PC-9 (cell line): ENCODE measurements at regions not wholly inside any gene's neighbourhood (a gene's known extent, or its start where the extent isn't known, plus 50 kb on each side); places are given as distances from the start of the nearest gene placed in this dataset.

Source experiments
- BruUV-seq: library from RNA; stranded (reverse); fragments of 400-500 nt; replicated peaks from 2 replicates; lab custom pipeline; 2021; lab: Mats Ljungman, UMichigan
- CTCF ChIA-PET: fragments of 300-600 bp; sonication (Branson Sonifier 250); formaldehyde crosslinking; loops from one replicate; lab custom pipeline; 2022; ENCODE audit warnings: antibody characterized with exemption; lab: Charles Lee
- POLR2A ChIA-PET: fragments of 300-600 bp; sonication (Branson Sonifier 250); formaldehyde crosslinking; loops from one replicate; lab custom pipeline; 2022; ENCODE audit warnings: antibody characterized with exemption; ENCODE audit not compliant: unreplicated experiment; lab: Charles Lee
- DNase-seq, 2 experiments: peaks; one replicate each; pipeline versions ENCODE4 v3.0.0 to v3.0.0-alpha.2; 2015 to 2022; ENCODE audit warnings: mixed read lengths in 1 of 2
- H2AFZ ChIP-seq: fragments of 200-600 bp; sonication (generic); 2 replicates; pipeline ENCODE4 v1.8.1; 2017; ENCODE audit warnings: antibody characterized with exemption
- H3F3A ChIP-seq: fragments of 200-600 bp; sonication (generic); 2 replicates; pipeline ENCODE4 v1.8.1; 2017; ENCODE audit warnings: antibody characterized with exemption, mild to moderate bottlenecking, low read depth; ENCODE audit not compliant: insufficient read depth
- H3K27ac ChIP-seq: fragments of 200-600 bp; sonication (generic); 2 replicates; pipeline ENCODE4 v1.6.1; 2016; ENCODE audit warnings: mixed run types
- H3K27me3 ChIP-seq: fragments of 200-600 bp; sonication (generic); 2 replicates; pipeline ENCODE4 v1.6.1; 2016; ENCODE audit warnings: low read depth, mixed run types; ENCODE audit not compliant: insufficient read depth
- H3K36me3 ChIP-seq: fragments of 200-600 bp; sonication (generic); 2 replicates; pipeline ENCODE4 v1.6.1; 2016; ENCODE audit warnings: low read depth, mixed run types
- H3K4me1 ChIP-seq: fragments of 200-600 bp; sonication (generic); replicated peaks from 2 replicates; pipeline ENCODE4 v1.6.1; 2016; ENCODE audit warnings: mixed run types; ENCODE audit not compliant: insufficient read depth
- H3K4me2 ChIP-seq: fragments of 200-600 bp; sonication (generic); 2 replicates; pipeline ENCODE4 v1.6.1; 2017; ENCODE audit warnings: mixed run types
- H3K4me3 ChIP-seq: fragments of 200-600 bp; sonication (generic); 2 replicates; pipeline ENCODE4 v1.6.1; 2016; ENCODE audit warnings: mixed run types
- H3K79me2 ChIP-seq: fragments of 200-600 bp; sonication (generic); 2 replicates; pipeline ENCODE4 v1.6.1; 2017; ENCODE audit warnings: low read depth, mixed run types
- H3K9me2 ChIP-seq: fragments of 200-600 bp; sonication (generic); 2 replicates; pipeline ENCODE4 v1.8.1; 2017; ENCODE audit warnings: mild to moderate bottlenecking; ENCODE audit not compliant: insufficient read depth
- H3K9me3 ChIP-seq: fragments of 200-600 bp; sonication (generic); 2 replicates; pipeline ENCODE4 v1.8.1; 2016; ENCODE audit warnings: low read depth; ENCODE audit not compliant: insufficient read depth
- H4K20me1 ChIP-seq: fragments of 200-600 bp; sonication (generic); 2 replicates; pipeline ENCODE4 v1.8.1; 2017; ENCODE audit not compliant: insufficient read depth
- EZH2 ChIP-seq: fragments of 200-600 bp; sonication (generic); IDR thresholded peaks from 2 replicates; pipeline ENCODE4 v1.8.0; 2017; ENCODE audit warnings: antibody characterized with exemption, low read depth
- intact Hi-C: fragments of 100-400 bp; cut with micrococcal nuclease; formaldehyde crosslinking; loops from one replicate; pipeline ENCODE4 v1.10.0; 2022; ENCODE audit not compliant: unreplicated experiment
- TF ChIP-seq, protein P1 (sequence below): fragments of 200-600 bp; sonication (generic); conservative IDR thresholded peaks from 2 replicates; pipeline ENCODE4 v1.6.1; 2017; ENCODE audit warnings: mixed run types, antibody characterized with exemption, mild to moderate bottlenecking, moderate library complexity

DNA sequence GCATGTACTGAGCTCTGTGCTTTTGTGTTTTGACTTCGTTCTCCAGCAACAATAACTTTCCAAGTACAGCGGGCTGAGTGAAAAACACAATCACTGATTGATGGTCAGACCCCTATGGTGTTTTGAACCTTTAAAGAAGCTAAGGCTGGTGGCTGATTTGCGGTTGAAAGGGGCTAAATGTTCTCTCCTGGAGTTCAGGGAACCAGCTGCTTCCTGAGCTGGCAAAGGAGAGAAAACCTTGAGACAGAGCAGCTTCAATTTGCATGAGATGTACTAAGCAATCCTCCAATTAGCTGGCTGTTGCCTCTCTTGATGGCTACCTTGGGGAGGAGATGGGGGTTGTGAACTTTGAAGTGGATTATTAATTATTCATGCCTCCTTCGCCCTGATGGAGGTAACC is 546.7 kb upstream of the SEL1L start:
- CTCF ChIA-PET, result no interaction called here
- TF ChIP-seq, protein P1, sequence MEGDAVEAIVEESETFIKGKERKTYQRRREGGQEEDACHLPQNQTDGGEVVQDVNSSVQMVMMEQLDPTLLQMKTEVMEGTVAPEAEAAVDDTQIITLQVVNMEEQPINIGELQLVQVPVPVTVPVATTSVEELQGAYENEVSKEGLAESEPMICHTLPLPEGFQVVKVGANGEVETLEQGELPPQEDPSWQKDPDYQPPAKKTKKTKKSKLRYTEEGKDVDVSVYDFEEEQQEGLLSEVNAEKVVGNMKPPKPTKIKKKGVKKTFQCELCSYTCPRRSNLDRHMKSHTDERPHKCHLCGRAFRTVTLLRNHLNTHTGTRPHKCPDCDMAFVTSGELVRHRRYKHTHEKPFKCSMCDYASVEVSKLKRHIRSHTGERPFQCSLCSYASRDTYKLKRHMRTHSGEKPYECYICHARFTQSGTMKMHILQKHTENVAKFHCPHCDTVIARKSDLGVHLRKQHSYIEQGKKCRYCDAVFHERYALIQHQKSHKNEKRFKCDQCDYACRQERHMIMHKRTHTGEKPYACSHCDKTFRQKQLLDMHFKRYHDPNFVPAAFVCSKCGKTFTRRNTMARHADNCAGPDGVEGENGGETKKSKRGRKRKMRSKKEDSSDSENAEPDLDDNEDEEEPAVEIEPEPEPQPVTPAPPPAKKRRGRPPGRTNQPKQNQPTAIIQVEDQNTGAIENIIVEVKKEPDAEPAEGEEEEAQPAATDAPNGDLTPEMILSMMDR, result no peak
- TF ChIP-seq EZH2, result no peak
- intact Hi-C loops, result no loop called here

DNA sequence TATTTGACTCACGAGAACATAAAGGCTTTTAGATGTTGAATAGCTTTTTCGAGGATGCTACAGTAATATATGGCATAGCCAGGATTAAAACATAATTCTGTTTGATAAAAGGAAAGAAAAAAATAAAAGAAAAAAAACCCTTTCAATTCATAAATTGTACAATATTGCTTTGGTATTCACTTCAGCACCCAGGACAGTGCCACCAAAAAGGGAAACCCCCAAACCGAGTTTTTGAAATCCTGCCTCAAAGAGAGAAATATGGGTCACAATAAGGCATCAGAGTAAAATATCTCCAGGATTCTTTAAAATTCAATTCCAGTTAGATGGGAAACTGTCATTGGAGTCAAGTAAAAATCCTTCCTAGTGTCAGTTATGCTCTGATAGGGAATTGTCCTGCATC is 551.2 kb upstream of the SEL1L start:
- Histone ChIP-seq H3K4me2 (no peak overlapping the region), H3K4me3 (no peak overlapping the region), H3K9me3 (no peaks in the 10 kb centered on the region), H2AFZ (no peak overlapping the region), H3K36me3 (no peaks in the 10 kb centered on the region), H3K27ac (no peak overlapping the region), H3K9me2 (no peaks in the 10 kb centered on the region), H4K20me1 (no peaks in the 10 kb centered on the region), H3F3A (no peaks in the 10 kb centered on the region), H3K4me1 (no peaks in the 10 kb centered on the region), H3K79me2 (no peaks in the 10 kb centered on the region), H3K27me3 (no peaks in the 10 kb centered on the region)
- TF ChIP-seq, protein P1, result no peak
- no peak for TF ChIP-seq EZH2
- ChIA-PET POLR2A (no interaction called here), CTCF (no interaction called here)
- no peak for DNase-seq
- no TSS peak for BruUV-seq
- intact Hi-C loops, result no loop called here

More for the DNA sequence above, 546.7 kb upstream of the SEL1L start:
- H3K4me3 ChIP-seq, result no peak overlapping the region
- H3K4me1 ChIP-seq, result no peaks in the 10 kb centered on the region
- POLR2A ChIA-PET, result no interaction called here
- H3K36me3 ChIP-seq, result no peaks in the 10 kb centered on the region
- H3K4me2 ChIP-seq, result no peak overlapping the region
- no peak for DNase-seq
- H4K20me1 ChIP-seq, result no peaks in the 10 kb centered on the region
- H2AFZ ChIP-seq, result no peak overlapping the region
- H3K27ac ChIP-seq, result no peak overlapping the region
- no peaks in the 10 kb centered on the region for H3K79me2 ChIP-seq
- no peaks in the 10 kb centered on the region for H3K9me2 ChIP-seq
- H3K27me3 ChIP-seq, result no peaks in the 10 kb centered on the region
- BruUV-seq, result no TSS peak
- H3K9me3 ChIP-seq, result no peaks in the 10 kb centered on the region
- H3F3A ChIP-seq, result no peaks in the 10 kb centered on the region

DNA sequence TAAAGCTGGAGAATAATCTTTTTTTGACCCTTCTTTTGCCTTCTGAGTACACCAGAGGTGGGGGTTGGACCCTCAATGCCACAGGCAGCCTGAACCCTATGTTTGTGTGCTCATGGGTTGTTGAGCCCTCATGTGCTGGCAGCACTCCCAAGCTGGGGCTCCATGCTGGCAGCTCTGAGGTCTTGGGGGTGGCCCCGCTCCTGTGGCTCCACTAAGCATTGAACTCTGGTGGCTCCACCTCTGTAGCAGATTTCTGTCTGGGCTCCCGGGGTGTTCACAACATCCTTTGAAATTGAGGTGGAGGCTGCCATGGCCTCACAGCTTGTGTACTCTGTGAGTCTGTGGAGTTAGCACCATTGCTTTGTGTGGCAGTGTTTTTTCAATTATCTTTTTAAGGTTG is 557.4 kb upstream of the SEL1L start:
- H4K20me1 ChIP-seq, result no peaks in the 10 kb centered on the region
- no TSS peak for BruUV-seq

More for the DNA sequence above, 557.4 kb upstream of the SEL1L start:
- Histone ChIP-seq H3K79me2 (no peaks in the 10 kb centered on the region), H3K36me3 (no peaks in the 10 kb centered on the region), H3K4me3 (no peak overlapping the region), H3K27ac (no peak overlapping the region), H3K4me1 (no peaks in the 10 kb centered on the region), H3K9me2 (no peaks in the 10 kb centered on the region), H3K9me3 (no peaks in the 10 kb centered on the region), H3K27me3 (no peaks in the 10 kb centered on the region), H2AFZ (no peak overlapping the region), H3F3A (no peaks in the 10 kb centered on the region), H3K4me2 (no peak overlapping the region)
- ChIA-PET CTCF (no interaction called here), POLR2A (no interaction called here)
- DNase-seq, result no peak
- intact Hi-C loops, result no loop called here
- TF ChIP-seq EZH2, result no peak
- TF ChIP-seq, protein P1, result no peak
